ENCODE measurements at regions not wholly inside any gene's neighbourhood (a gene's known extent, or its start where the extent isn't known, plus 50 kb on each side); places are given as distances from the start of the nearest gene placed in this dataset.

DNA sequence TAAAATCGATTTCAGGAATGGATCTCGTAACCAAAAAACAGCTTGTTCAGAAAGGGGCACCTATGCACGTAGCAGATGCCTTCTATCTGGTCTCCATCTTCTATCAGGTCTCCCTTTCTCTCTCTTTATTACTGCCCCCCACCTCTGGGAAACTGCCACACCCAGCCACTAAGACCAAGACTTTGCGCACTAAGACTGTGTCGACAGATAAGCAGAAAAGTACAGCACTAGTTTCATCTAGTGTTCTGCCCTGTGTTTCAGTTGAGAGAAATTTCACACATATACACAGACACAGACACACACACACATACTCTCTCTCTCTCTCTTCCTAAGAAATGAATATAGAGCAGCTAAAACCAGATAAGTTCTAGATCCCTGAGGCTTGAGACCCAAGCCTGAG, 210.1 kb upstream of the MAP3K1 start:
- H3K27ac ChIP-seq (ENCODE audit: low read depth, low read length), result no peak overlapping the region
- H3K9ac ChIP-seq (ENCODE audit: low read length), result no peak overlapping the region
- peaks cover 21% of the 10 kb centered on the region for H3K4me1 ChIP-seq (ENCODE audit: control insufficient read depth, insufficient read depth, low read length)
- no peaks in the 10 kb centered on the region for H3K9me3 ChIP-seq (ENCODE audit: control insufficient read depth, insufficient read depth, low read depth, low read length)
- H3K27me3 ChIP-seq (ENCODE audit: control insufficient read depth, insufficient read depth, low read length), result no peaks in the 10 kb centered on the region
- H3K4me3 ChIP-seq (ENCODE audit: low read depth, low read length), result no peak overlapping the region
- no peaks in the 10 kb centered on the region for H3K36me3 ChIP-seq (ENCODE audit: control insufficient read depth, insufficient read depth, low read length)

GRCh38 chr5:56601641-56602071, 213.7 kb upstream of the MAP3K1 start:
- Histone ChIP-seq H3K4me3 (ENCODE audit: low read depth, low read length) (no peak overlapping the region), H3K27ac (ENCODE audit: low read depth, low read length) (no peak overlapping the region), H3K9ac (ENCODE audit: low read length) (no peak overlapping the region), H3K4me1 (ENCODE audit: control insufficient read depth, insufficient read depth, low read length) (no peaks in the 10 kb centered on the region), H3K9me3 (ENCODE audit: control insufficient read depth, insufficient read depth, low read depth, low read length) (0 out of 2 replicates have a peak, but pooled peaks cover 2% of the 10 kb centered on the region), H3K36me3 (ENCODE audit: control insufficient read depth, insufficient read depth, low read length) (no peaks in the 10 kb centered on the region), H3K27me3 (ENCODE audit: control insufficient read depth, insufficient read depth, low read length) (no peaks in the 10 kb centered on the region)

- Histone ChIP-seq H3K4me3 (ENCODE audit: low read depth, low read length) (no peak overlapping the region), H3K27me3 (ENCODE audit: control insufficient read depth, insufficient read depth, low read length) (no peaks in the 10 kb centered on the region), H3K9me3 (ENCODE audit: control insufficient read depth, insufficient read depth, low read depth, low read length) (0 out of 2 replicates have a peak, but pooled peaks cover 2% of the 10 kb centered on the region), H3K27ac (ENCODE audit: low read depth, low read length) (no peak overlapping the region), H3K36me3 (ENCODE audit: control insufficient read depth, insufficient read depth, low read length) (no peaks in the 10 kb centered on the region), H3K9ac (ENCODE audit: low read length) (no peak overlapping the region), H3K4me1 (ENCODE audit: control insufficient read depth, insufficient read depth, low read length) (no peaks in the 10 kb centered on the region)
These were observed 216.4 kb upstream of the MAP3K1 start for GRCh38 chr5:56598941-56599340.

DNA sequence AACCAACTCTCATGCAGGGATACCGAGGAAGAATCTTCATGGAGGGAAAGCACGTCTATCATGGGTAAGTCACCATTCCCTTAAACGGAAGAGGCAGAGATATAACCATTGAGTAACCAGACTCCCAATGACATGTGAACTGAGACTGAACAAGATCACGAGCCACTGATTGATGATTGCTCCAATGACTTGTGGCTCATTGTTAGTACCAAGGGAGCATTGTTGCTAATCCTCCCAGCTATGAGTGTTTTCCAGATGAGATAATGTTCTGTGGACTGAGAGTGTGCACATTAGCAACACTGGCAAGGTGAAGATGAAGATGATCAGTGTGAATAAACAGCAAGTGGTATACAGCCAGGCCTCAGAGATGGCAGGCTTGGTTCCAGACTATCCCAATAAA, 219.2 kb upstream of the MAP3K1 start:
- Histone ChIP-seq H3K36me3 (ENCODE audit: control insufficient read depth, insufficient read depth, low read length) (no peaks in the 10 kb centered on the region), H3K4me3 (ENCODE audit: low read depth, low read length) (no peak overlapping the region), H3K9me3 (ENCODE audit: control insufficient read depth, insufficient read depth, low read depth, low read length) (0 out of 2 replicates have a peak, but pooled peaks cover 2% of the 10 kb centered on the region), H3K9ac (ENCODE audit: low read length) (no peak overlapping the region), H3K27me3 (ENCODE audit: control insufficient read depth, insufficient read depth, low read length) (no peaks in the 10 kb centered on the region), H3K27ac (ENCODE audit: low read depth, low read length) (no peak overlapping the region), H3K4me1 (ENCODE audit: control insufficient read depth, insufficient read depth, low read length) (no peaks in the 10 kb centered on the region)

DNA sequence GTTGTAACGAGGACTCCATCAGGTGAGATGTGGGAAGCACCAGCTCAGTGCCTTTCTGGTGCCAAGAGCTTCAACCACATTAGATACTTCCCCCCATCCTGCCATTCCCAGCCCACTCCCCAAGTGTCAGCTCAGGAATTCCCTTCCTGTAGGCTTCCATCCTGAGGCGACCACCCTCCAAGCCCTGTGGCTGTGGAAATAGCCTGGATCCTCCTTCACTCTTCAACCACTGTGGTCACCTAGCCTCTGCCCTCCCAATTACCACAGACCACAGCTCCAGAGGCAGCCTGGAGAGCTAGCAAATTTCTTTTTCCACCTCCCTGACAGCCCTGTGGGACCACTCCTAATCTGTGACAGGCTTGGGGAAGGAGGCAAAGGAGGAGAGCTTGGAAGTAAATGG, 219.8 kb upstream of the MAP3K1 start:
- Histone ChIP-seq H3K9ac (ENCODE audit: low read length) (no peak overlapping the region), H3K4me1 (ENCODE audit: control insufficient read depth, insufficient read depth, low read length) (no peaks in the 10 kb centered on the region), H3K4me3 (ENCODE audit: low read depth, low read length) (no peak overlapping the region), H3K9me3 (ENCODE audit: control insufficient read depth, insufficient read depth, low read depth, low read length) (0 out of 2 replicates have a peak, but pooled peaks cover 2% of the 10 kb centered on the region), H3K36me3 (ENCODE audit: control insufficient read depth, insufficient read depth, low read length) (no peaks in the 10 kb centered on the region), H3K27ac (ENCODE audit: low read depth, low read length) (no peak overlapping the region), H3K27me3 (ENCODE audit: control insufficient read depth, insufficient read depth, low read length) (no peaks in the 10 kb centered on the region)

DNA sequence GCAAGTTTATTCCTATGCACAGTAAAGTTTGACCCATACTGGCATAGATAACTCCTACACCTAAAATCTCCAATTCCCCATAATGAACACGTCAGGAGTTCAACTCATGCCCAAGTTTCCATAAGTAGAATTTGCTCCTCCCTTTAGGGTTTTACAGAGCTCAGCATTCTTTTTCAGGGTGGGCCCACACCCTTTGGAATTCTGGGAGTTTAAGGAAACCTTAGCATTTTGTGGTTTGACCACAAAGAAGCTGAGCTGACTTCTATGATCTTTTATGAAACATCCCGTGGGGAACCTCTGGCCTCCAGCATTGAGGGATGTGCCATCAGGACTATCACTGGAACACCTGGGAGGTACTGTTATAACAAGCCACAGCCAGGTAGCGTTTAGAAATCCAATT, 220.6 kb upstream of the MAP3K1 start:
- Histone ChIP-seq H3K9ac (ENCODE audit: low read length) (no peak overlapping the region), H3K27ac (ENCODE audit: low read depth, low read length) (no peak overlapping the region), H3K9me3 (ENCODE audit: control insufficient read depth, insufficient read depth, low read depth, low read length) (0 out of 2 replicates have a peak, but pooled peaks cover 2% of the 10 kb centered on the region), H3K4me3 (ENCODE audit: low read depth, low read length) (no peak overlapping the region), H3K36me3 (ENCODE audit: control insufficient read depth, insufficient read depth, low read length) (no peaks in the 10 kb centered on the region), H3K27me3 (ENCODE audit: control insufficient read depth, insufficient read depth, low read length) (no peaks in the 10 kb centered on the region), H3K4me1 (ENCODE audit: control insufficient read depth, insufficient read depth, low read length) (no peaks in the 10 kb centered on the region)

DNA sequence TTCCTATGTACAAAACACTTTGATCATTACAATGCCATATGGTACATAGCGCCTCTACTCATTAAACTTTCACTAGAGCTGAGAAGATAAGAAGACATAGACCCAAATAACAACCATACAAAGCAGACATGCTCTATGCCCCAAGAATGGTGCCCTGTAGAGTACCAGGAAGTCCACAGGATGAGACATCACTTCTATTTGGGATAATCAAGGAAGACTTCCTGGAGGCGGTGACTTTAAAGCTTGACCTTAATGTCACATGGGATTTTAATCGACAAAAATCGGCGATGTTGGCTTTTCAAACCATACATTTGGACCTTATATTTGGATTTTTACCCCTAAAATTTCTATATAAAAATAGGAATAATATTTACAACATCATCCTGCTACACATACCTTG, 224.3 kb upstream of the MAP3K1 start:
- no peaks in the 10 kb centered on the region for H3K36me3 ChIP-seq (ENCODE audit: control insufficient read depth, insufficient read depth, low read length)

DNA sequence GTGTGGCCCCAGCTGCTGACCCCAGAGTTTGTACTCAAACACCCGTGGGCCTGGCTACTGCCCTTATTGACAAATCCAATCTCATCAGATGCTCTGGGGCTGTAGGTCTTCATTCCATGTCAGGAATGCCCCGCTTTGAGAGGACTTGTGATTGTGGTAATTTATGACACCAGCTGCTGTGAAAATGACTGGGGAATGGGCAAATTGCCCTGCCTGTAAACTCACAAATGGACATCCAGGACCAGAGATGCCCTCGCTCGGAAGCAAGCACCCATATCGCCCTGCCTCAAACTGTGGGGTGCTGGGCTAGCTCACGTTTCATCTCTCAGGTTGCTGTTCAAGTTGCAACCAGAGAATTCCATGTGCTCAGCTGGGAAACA, 225.9 kb upstream of the MAP3K1 start:
- Histone ChIP-seq H3K27ac (ENCODE audit: low read depth, low read length) (no peak overlapping the region), H3K4me1 (ENCODE audit: control insufficient read depth, insufficient read depth, low read length) (no peaks in the 10 kb centered on the region), H3K9ac (ENCODE audit: low read length) (no peak overlapping the region), H3K36me3 (ENCODE audit: control insufficient read depth, insufficient read depth, low read length) (no peaks in the 10 kb centered on the region), H3K9me3 (ENCODE audit: control insufficient read depth, insufficient read depth, low read depth, low read length) (peaks cover under 1% of the 10 kb centered on the region; the same call in 1 of the 2 replicates), H3K27me3 (ENCODE audit: control insufficient read depth, insufficient read depth, low read length) (no peaks in the 10 kb centered on the region), H3K4me3 (ENCODE audit: low read depth, low read length) (no peak overlapping the region)

More for the DNA sequence above, 224.3 kb upstream of the MAP3K1 start:
- no peaks in the 10 kb centered on the region for H3K4me1 ChIP-seq (ENCODE audit: control insufficient read depth, insufficient read depth, low read length)
- H3K9me3 ChIP-seq (ENCODE audit: control insufficient read depth, insufficient read depth, low read depth, low read length), result no peaks in the 10 kb centered on the region
- no peak overlapping the region for H3K9ac ChIP-seq (ENCODE audit: low read length)
- no peak overlapping the region for H3K27ac ChIP-seq (ENCODE audit: low read depth, low read length)
- H3K27me3 ChIP-seq (ENCODE audit: control insufficient read depth, insufficient read depth, low read length), result no peaks in the 10 kb centered on the region
- H3K4me3 ChIP-seq (ENCODE audit: low read depth, low read length), result no peak overlapping the region

DNA sequence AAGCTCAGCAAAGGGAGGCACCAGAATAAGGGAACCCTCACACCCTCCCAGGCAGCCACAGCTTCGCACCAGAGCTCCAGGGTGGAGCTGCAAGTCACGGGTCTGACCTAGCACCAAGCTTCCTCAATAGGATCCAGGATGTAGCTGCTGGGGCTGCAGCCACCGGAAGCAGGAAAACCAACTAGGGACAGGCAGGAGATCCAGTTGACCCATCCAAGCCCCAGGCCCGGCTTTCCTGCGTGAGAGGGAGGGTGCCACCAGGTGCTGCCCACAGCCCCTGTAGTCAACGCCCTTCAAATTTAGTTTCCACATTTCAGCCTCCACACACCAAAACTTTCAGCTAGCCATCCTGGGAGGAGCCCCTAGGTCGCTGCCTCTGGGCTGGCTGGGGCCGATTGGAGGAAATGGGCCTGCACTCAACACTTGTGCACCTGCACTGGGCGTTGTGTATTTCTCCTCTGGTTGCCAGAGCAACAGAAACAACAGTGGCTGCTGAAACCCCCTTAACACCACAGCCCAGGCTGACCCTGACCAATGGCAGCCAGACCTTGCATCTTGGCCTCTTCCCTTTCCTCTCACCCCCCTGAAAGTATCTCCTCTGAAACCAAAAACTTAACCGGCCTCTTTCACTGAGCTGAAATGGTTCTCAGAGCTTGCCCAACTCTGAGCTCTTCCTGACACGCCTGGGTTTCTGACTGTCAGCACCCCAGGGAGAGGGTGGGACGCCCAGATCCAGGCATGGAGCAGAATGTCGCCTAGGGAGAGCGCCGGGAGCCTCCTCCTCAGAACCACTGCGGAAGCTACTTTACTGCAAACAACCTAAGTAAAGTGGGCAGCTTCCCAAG, 226.5 kb upstream of the MAP3K1 start:
- H3K9me3 ChIP-seq (ENCODE audit: control insufficient read depth, insufficient read depth, low read depth, low read length), result peaks cover 5% of the 10 kb centered on the region; the same call in 1 of the 2 replicates
- no peaks in the 10 kb centered on the region for H3K4me1 ChIP-seq (ENCODE audit: control insufficient read depth, insufficient read depth, low read length)
- no peak overlapping the region for H3K27ac ChIP-seq (ENCODE audit: low read depth, low read length)
- no peaks in the 10 kb centered on the region for H3K27me3 ChIP-seq (ENCODE audit: control insufficient read depth, insufficient read depth, low read length)
- H3K36me3 ChIP-seq (ENCODE audit: control insufficient read depth, insufficient read depth, low read length), result no peaks in the 10 kb centered on the region
- no peak overlapping the region for H3K4me3 ChIP-seq (ENCODE audit: low read depth, low read length)
- no peak overlapping the region for H3K9ac ChIP-seq (ENCODE audit: low read length)

- Histone ChIP-seq H3K4me1 (ENCODE audit: control insufficient read depth, insufficient read depth, low read length) (no peaks in the 10 kb centered on the region), H3K4me3 (ENCODE audit: low read depth, low read length) (no peak overlapping the region), H3K9me3 (ENCODE audit: control insufficient read depth, insufficient read depth, low read depth, low read length) (peaks cover 5% of the 10 kb centered on the region; the same call in 1 of the 2 replicates), H3K36me3 (ENCODE audit: control insufficient read depth, insufficient read depth, low read length) (no peaks in the 10 kb centered on the region), H3K9ac (ENCODE audit: low read length) (no peak overlapping the region), H3K27ac (ENCODE audit: low read depth, low read length) (no peak overlapping the region), H3K27me3 (ENCODE audit: control insufficient read depth, insufficient read depth, low read length) (no peaks in the 10 kb centered on the region)
These were observed 227.2 kb upstream of the MAP3K1 start for GRCh38 chr5:56588131-56588487.

DNA sequence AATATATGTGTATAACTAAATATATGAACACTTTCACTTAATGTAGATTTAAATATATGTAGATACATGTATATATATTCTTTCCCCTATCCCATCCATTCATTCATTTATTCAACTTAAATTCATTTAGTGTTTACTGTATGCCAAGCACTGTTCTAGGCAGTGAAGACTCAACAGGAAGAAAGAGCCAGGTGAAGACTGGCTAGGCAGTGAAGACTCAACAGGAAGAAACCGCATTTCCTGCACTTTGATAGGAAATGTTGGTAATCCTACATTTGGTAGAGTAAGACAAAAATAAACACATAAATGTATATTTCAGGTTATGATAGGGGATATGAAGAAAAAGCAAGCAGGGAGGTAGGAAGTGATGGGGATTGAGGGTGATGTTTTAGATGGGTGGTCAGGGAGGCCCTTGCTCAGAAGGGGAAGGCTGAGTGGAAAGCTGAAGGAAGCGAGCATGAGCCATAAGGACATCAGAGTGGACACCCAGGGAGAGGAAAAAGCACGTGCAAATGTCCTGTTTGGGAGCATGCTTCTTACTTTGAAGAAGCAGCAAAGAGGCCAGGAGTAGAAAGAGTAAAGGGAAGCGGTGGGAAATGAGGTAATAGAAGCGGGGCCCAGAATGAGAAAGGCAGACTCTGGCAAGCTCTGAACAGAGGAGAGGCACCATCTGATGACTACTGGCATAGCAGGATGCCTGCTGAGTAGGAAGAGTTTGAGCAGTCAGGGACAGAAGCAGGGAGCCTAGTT, 227.8 kb upstream of the MAP3K1 start:
- Histone ChIP-seq H3K27me3 (ENCODE audit: control insufficient read depth, insufficient read depth, low read length) (no peaks in the 10 kb centered on the region), H3K4me3 (ENCODE audit: low read depth, low read length) (no peak overlapping the region), H3K36me3 (ENCODE audit: control insufficient read depth, insufficient read depth, low read length) (no peaks in the 10 kb centered on the region), H3K4me1 (ENCODE audit: control insufficient read depth, insufficient read depth, low read length) (no peaks in the 10 kb centered on the region), H3K27ac (ENCODE audit: low read depth, low read length) (no peak overlapping the region), H3K9ac (ENCODE audit: low read length) (no peak overlapping the region), H3K9me3 (ENCODE audit: control insufficient read depth, insufficient read depth, low read depth, low read length) (peaks cover 5% of the 10 kb centered on the region; the same call in 1 of the 2 replicates)
